Gastroesophageal sphincter (tissue), 3 donors: ENCODE measurements at regions not wholly inside any gene's neighbourhood (a gene's known extent, or its start where the extent isn't known, plus 50 kb on each side); places are given as distances from the start of the nearest gene placed in this dataset.

Experiments used
- CTCF ChIP-seq, 4 experiments: fragments of 200-600 bp in 2 of 4; fragments of 450-650 bp in 2 of 4; sonication (generic) in 1 of 4; IDR thresholded peaks; one replicate each; pipeline ENCODE4 v1.5.1; 2017 to 2019; ENCODE audit warnings: antibody characterized with exemption in 4 of 4, mild to moderate bottlenecking in 2 of 4, moderate library complexity in 2 of 4
- POLR2A ChIP-seq, 2 donors: fragments of 450-650 bp; IDR thresholded peaks; one replicate each; pipeline ENCODE4 v1.6.1; 2017; ENCODE audit warnings: antibody characterized with exemption in 2 of 2, mild to moderate bottlenecking in 2 of 2, moderate library complexity in 1 of 2

GRCh38 chr5:175798626-175799025, 72.8 kb upstream of the CPLX2 start:
- no peak for TF ChIP-seq CTCF (IDR thresholded peaks at IDR 0.05)
- TF ChIP-seq POLR2A (IDR thresholded peaks at IDR 0.05): no peak
